HG03108 (cell line): ENCODE measurements at regions not wholly inside any gene's neighbourhood (a gene's known extent, or its start where the extent isn't known, plus 50 kb on each side); places are given as distances from the start of the nearest gene placed in this dataset.
"Not testable (repeated sequence)": the region's sequence is repeated elsewhere in the genome, so short reads cannot be mapped to it uniquely, and the experiment has no call there.

Experiments
- ATAC-seq: cut with Tn5 transposase; IDR thresholded peaks from one replicate; pipeline ENCODE4 v1.9.1; 2021; ENCODE audit warnings: moderate library complexity; ENCODE audit not compliant: unreplicated experiment

DNA sequence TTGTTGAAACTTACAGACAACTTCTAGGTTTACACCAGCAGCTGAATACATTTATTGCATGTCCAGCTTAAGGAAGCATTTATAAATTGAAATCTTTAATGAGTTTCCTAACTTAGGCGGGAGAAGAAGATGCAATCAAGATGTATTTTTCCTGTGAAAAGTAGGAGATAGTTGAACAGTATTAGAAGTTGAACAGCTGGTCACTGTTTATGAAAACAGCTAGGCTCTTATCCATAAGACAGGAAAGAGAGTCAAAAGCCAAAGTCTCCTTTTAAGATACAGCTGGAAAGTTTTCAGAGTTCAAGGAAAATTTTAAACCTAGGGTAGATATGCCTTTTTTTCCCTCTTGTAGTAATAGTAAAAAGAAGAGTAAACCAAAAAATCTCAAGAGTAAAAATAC is 236.1 kb upstream of the FERD3L start:
- no peak for ATAC-seq

DNA sequence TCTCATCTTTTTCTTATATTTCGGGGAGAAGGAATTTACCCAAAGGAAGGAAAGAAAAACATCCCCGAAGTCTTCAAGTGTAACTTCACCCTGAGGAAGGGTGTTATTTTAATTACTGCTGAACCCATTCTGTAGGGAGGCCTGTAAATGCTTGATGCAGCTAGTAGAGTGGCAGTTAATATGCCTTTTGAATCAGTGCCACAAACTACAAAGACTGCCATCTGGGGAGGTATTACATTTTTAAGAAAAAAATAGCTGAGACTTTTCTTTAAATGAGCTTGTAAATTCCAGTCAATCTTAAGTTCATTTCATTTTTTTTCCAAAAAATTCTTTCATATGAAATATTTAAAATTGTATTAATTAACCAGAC is 233.1 kb upstream of the FERD3L start:
- ATAC-seq = no peak

DNA sequence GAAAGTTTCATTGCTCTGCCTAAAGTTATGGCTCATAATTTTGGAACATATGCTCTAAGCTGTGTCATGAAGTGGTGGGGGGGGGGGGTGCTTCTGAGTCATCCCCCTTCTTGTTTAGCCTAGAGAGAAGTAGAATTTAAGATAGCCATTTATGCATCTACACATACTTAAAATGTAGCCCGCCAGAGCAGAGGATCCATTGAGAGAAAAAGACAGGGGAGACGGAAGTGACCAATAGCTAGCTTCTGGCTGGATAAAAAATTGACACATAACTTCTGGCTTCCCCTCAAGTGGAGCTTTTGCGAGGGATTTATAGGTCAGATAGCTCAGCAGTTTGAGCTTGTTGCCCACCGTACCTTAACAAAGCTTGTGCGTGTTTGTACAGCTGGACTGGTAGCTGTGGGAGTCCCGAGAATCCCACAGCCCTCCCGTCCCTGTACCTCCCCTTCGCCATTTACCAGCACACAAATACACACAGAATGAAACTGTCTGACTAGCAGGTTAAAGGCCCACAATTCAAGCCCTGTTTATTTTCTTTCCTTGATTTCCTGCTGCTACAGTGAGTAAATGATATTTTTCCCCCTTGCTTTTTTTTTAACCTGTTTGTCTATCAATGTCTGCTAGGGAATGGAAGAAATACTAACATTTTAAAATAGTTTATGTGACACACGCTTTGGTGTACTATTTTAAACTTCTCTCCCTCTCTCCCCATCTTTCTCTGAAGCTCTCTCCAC is 232.6 kb upstream of the FERD3L start:
- no peak for ATAC-seq

DNA sequence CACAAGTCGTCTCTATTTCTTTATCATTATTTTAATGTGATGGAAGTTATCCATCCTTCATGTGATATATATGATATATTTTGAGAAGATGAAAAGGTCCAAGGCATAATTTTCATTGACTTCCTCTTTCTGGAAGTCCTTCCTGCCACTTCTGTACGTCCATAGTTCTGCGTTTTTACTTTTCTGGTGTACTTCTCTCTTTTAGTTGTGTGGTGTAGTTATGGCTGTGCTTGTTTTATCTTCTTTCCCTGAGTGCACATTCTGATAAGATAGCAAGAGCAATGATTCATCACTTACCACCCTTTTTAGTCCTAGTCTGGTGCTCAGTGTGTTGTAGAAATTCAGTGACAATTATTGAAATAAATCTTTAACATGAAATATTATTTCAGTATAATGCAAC is 231.3 kb upstream of the FERD3L start:
- no peak for ATAC-seq

DNA sequence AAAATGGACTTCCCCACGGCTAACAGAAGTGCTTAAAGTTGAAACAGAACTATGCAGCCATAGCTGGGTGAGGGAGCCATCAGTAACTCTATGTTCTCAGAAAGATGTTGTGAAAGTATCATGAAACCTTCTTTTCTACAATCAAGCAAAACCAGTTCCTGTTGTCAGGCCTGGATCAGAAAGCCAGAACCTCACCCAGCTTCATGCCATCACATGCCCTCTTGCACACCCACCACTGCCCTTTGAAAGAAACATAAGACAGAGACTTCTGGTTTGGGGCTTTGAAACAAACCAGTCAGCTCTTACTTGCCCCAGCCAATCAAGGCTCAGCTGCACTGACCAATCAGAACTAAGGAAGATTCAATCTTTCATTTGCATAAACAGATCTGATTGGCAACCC is 230.8 kb upstream of the FERD3L start:
- ATAC-seq = no peak

DNA sequence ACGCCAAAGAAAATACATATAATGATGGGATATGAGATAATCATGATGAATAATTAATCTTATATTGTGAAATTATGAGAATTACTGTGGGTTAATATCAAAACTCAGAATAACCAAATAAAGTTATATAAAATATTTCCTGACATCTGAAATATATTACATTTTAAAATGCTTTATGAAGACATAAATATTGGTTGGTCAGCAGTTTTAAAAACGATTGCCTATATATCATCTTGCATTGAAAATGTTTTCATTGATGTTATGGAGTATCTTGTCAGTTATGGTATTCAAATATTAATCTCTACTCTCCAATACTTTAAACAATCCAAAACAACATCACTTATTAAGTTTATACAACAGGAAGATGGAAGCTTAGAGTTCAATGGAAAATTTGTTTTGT is 228.1 kb upstream of the FERD3L start:
- no peak for ATAC-seq

DNA sequence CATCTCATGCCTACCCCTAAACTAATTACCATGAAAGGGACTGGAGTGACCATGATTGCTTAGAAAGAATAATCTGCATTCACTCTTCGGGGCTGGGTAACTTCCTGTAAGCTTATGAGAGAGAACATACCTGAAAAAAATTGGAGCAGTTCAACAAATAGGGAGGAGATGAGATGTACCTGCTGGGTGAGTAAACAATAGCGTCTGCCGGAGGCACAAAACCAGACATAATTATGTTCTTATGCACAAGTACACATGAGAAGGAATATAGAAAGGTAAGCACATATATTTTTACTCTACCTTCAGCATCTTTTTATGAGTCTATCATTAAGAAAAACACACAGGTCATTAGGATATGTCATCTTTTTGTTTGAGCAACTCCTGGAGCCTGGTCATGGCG is 224.6 kb upstream of the FERD3L start:
- no peak for ATAC-seq

DNA sequence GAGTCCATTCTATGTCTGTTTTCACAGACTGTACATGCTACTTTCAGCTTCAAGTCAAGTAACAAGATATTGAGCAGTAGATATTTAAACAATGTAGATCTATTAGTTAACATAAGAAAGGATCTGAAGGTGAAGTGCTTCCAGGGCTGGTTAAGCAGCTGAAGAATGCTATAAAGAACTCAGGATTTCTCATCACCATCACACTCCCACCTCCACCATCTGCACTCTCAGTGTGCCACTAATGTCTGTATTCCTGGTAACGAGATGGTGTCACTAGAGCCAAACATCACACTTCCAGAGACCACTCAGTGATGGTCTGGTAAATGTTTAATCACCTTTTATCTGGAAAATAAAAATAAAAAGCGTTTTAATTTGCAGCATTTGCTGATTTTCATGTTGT is 224.0 kb upstream of the FERD3L start:
- no peak for ATAC-seq

DNA sequence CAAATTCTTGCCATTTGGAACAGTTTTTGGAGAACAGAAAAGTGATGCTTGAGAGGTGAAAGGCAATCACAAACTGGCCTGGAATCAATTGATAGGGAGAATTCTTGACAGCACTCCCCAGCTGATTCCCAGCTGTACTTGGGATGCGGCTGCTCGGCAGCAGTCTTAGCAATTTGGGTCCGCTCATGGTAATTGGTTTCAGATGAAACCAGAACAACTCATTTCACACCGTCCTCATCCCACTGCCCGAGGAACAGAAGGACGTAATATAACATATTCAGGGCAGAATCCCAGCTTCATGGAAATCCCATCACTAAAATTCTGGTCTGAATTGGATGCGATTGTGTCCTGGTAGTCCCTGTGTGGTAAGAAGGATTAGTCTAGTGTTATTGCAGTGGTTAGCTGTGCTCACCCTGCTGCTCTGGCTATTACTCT is 223.3 kb upstream of the FERD3L start:
- no peak for ATAC-seq

DNA sequence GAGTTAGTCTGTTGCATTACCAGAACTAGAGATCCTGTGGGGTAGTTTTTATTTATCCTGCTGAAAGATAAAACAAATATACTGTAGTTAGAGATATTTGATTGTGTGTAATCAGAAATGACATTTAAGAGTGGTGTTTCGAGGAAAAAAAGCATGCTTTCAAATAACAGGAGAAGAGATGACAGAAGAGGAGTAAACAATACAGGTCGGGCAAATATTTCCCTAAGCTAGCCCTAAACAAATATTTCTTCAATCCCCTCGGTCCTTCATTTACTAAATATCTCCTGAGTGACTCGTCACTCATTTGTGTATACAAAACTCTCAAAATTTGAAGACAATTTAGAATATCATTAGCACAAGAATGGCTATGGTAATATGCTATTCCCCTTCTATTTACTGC is 219.7 kb upstream of the FERD3L start:
- ATAC-seq = no peak

DNA sequence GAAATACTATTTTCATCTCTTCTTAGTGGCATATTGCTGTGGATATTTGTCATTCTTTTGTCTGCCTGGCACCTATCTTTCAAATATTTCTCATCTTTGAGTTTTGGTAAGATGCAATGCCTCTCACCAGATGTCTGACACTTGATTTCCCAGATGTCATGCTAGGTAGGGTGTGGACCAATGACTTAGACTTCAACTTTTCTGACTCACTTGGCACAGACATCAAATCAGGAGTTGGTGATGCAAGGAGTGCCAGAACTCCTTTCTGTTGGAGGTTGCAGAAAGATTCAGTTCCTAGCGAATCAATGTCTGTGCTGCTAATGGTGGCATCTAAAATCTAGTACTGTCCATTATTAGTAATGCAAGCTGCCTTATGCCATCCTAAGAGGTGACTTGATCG is 216.9 kb upstream of the FERD3L start:
- ATAC-seq = no peak

DNA sequence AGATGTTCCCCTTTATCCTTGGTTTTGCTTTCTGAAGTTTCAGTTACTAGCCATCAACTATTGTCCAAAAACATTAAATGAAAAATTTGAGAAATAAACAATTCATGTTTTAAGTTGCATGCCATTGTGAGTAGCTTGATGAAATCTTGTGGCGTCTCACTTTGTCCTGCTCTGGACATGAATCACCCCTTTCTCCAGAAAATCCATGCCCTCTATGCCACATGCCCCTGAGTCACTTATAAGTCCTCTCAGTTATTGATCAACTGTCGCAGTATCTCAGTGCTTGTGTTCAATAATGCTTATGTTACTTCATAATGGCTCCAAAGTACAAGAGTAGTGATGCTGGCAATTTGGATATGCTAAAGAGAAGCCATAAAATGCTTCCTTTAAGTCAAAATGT is 208.0 kb upstream of the FERD3L start:
- no peak for ATAC-seq

DNA sequence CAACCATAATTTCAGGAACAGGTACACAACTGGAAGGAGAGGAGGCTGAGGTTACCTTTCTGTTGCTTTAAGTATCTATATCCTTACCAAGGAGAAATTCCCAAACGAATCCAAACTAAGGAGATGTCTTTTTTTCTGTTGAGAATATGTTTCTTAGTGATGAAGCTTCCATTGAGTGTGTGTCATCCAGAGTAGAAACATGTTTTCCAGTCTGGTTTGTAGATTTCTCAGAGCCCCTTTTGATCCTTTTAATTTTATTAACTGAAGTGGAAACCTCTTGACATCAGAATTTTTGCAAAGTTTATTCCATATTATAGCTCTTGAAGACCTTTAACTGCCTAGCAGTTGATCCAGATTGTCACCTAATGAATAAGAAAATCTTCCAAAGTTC is 207.1 kb upstream of the FERD3L start:
- no peak for ATAC-seq

DNA sequence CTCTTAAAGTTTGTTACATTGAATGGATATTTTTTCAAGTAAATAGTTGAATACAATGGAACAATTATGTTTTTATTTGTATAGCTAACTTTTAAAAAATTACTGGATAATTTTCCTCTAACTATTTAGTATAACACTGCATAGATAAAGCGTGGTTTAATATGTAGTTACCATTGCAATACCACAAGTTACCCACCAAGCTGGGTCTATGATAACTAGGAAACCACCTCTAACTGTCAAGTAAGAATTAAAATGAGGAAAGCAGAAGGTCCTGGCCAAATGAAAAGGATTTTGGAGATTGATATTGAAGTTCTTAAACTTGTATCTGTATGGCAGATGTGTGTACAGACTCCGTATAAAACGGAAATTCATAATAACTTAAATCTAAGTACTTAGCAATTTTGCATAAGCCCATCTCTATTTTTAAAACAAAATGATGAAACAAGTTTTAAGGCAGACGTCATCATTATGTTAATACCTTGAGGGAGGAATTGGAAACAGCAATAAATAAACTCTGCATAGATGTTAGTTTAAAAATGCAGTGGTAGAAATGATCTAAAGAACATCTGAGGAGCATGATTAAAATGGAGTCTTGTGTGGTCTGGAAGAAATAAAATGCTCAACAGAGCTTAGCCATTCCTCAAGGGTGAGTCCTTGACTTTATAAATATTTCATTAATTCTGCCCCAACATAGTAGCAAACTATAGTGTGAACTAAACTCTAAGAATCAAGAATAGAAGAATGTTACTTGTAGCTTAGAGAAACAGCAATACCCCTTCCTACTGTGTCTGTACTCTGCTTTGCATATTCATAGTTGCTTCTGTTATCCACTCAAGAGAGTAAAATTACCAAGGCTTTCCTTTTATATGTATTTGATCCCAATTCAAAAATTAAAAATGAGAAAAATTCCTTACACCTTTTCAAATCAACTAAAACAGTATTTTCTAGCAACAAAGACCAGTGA is 206.4 kb upstream of the FERD3L start:
- no peak for ATAC-seq

DNA sequence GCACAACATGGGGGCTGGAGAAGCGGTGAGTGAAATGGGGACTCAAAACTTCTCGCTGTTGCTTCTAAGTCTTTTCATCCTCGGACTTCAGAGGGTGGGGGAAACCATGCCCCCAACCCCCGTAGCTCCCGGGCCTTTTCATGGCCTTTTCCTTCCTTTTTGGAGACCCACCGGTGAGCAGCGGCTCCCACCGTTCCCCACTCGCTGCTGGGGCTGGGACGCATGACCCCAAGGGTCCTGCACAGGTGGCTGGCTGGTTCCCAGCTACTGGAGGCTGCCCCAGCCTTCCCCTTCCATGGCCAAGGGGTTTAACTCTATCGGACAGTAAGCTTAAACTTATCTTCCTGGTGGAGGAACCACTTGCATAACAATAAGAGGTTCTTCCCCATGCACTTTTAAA is 194.3 kb upstream of the FERD3L start:
- no peak for ATAC-seq

DNA sequence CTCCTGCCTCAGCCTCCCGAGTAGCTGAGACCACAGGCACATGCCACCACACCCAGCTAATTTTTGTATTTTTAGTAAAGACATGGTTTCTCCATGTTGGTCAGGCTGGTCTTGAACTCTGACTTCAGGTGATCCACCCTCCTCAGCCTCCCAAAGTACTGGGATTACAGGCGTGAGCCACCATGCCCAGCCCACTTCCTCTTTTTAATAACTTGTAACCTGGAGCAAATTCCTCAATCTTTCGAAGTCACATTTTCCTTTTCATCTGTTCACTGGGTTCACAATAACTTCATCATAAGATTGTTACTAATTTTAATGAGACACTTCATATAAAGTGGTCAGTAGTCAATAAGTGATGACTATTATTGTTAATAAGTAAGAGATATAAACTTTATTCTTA is 193.3 kb upstream of the FERD3L start:
- ATAC-seq = not testable (repeated sequence)

DNA sequence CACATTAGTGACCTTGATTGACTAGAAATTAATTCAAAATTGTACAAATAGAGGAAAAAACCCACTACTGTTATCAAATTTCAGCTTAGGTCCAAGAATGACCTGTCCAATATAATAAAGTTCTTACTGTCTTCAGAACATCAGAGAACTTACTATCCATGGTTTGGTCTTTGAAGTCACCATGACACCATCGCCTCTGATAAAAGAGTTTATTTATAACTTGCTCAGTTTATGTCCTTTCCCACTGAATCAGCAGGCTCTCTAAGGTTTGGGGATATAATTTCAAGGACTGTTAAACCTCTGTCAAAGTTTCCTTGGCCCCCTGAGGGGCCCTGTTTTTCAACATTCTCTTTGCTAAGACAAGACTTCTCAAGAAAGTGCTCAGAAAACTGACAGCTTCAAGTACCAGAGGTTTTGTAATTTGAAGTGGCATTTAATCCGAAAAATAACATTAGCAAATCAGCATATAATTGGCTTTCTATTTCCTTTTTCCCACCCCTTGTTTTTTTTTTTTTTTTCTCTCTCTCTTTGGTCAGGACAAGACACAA is 191.7 kb upstream of the FERD3L start:
- no peak for ATAC-seq

DNA sequence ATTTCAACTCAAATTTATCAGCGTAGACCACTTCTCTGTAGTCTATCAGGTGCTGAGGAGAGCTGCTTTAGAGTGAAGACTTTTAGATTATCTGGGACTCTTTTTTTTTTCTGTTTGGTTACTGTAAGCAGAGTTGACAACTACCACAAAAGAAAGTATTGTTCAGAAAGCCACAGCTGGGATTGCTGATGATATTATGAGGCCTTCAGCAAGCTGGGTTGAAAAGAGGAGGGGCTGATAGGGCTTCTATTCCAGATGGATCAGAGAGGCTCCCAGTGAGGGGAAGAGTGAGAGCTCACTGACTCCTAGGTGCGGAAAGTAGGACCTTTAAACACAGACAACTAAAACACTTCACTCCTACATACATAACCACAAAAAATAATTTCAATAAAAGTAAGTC is 188.5 kb upstream of the FERD3L start:
- no peak for ATAC-seq

DNA sequence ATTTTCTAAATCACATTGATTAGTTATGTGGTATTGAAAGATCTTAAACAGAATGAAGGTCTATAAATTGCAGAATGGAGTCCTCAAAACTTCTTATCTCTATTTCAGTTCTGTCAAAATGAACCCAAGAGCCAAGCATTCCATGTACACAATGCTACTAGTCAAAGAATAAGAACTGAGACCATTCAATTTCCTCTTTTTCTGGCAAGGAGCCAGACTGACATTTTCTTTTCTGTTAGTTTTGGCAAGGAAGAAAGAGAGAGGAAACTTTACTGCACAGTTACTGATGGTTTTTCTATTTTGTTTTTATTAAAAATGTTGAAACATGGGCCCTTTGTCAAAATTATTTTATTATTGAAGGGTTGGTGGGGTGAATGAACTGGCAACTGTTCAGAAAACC is 181.8 kb upstream of the FERD3L start:
- no peak for ATAC-seq

DNA sequence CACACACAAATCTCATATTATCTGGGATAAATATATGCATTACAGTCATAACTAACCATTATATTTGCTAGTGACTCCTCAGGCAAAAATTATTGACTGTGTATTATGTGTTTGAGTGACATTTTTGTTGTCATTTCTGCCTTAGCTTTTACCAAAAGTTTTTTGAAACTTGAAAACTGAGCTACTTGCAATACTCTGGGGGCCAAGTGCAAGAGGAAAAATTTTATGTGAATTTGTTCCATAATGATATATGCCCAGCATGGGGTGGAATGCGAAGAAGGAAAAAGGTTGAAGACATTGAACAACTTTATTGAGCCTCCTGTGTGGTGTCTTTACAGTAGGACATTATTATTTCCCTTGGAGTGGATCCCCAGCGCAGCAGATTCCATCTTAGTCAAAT is 176.8 kb upstream of the FERD3L start:
- no peak for ATAC-seq

DNA sequence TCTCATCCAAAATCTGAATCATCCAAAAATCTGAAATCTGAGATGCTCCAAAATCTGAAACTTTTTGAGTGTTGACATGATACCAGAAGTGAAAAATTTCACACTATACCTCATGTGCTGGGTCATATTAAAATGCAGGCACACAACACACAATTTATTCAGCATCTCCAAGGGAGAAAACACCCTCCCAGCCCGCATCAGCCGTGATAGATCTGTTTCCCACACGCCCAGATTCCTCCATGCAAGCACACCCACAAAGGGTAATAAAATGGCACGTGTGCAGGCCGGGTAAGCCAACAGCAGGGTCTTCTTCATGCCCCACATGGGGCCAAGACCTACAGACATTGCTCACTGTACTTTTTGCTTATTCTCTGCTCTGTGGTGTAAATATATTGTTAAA is 173.1 kb upstream of the FERD3L start:
- ATAC-seq = no peak

DNA sequence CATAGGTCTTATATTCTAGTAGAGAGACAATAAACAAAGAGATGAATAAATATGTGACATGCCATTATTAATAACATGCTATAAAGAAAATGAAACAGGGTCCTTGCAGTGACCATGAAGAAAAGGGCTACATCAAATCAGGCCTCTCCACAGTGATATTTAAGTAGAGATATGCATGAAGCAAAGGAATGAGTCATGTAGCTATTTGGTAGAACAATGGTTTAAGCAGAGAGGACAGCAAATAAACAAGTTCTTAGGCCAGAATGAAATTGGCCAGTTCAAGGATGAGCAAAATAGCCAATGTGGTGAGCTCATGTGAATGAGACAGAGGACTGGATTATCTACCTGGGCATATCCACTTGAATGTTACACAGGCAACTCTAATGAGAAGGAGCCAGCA is 172.2 kb upstream of the FERD3L start:
- ATAC-seq = no peak
